ENCODE measurements at regions not wholly inside any gene's neighbourhood (a gene's known extent, or its start where the extent isn't known, plus 50 kb on each side); places are given as distances from the start of the nearest gene placed in this dataset.

DNA sequence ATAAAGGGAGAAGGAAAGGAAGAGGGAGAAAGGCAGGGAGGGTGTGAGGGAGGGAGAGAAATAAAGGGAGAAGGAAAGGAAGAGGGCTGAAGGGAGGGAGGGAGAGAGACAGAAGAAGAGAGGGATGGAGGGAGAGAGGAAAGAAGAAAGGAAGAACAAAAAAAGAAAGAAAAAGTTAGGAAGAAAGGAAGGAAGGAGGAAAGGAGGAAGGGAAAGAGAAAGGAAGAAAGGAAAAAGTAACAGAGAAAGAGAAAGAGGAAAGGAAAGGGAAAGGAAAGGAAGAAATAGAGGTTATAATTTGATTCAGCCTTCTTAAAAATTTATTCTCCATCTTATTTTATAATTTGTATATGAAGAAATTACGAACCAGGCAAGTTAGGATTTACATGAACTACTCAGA, 836.6 kb upstream of the C9orf72 start:
- H3K4me1 Mint-ChIP-seq (ENCODE audit: low read depth), result no peaks in the 10 kb centered on the region
- H3K4me3 Mint-ChIP-seq, result no peak overlapping the region
- H3K27ac Mint-ChIP-seq, result no peak overlapping the region
- no peaks in the 10 kb centered on the region for H3K36me3 Mint-ChIP-seq (ENCODE audit: low read depth)
- peaks cover 1% of the 10 kb centered on the region for H3K9me3 Mint-ChIP-seq
- DNase-seq (no peak), ATAC-seq (no peak)
- ChIA-PET POLR2A (no interaction called here), CTCF (no interaction called here)
- TF ChIP-seq, protein P1, sequence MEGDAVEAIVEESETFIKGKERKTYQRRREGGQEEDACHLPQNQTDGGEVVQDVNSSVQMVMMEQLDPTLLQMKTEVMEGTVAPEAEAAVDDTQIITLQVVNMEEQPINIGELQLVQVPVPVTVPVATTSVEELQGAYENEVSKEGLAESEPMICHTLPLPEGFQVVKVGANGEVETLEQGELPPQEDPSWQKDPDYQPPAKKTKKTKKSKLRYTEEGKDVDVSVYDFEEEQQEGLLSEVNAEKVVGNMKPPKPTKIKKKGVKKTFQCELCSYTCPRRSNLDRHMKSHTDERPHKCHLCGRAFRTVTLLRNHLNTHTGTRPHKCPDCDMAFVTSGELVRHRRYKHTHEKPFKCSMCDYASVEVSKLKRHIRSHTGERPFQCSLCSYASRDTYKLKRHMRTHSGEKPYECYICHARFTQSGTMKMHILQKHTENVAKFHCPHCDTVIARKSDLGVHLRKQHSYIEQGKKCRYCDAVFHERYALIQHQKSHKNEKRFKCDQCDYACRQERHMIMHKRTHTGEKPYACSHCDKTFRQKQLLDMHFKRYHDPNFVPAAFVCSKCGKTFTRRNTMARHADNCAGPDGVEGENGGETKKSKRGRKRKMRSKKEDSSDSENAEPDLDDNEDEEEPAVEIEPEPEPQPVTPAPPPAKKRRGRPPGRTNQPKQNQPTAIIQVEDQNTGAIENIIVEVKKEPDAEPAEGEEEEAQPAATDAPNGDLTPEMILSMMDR (IDR thresholded peaks at IDR 0.05), result no peak
- intact Hi-C loops (cut with micrococcal nuclease), result no loop called here
- H3K27me3 Mint-ChIP-seq, result no peaks in the 10 kb centered on the region

DNA sequence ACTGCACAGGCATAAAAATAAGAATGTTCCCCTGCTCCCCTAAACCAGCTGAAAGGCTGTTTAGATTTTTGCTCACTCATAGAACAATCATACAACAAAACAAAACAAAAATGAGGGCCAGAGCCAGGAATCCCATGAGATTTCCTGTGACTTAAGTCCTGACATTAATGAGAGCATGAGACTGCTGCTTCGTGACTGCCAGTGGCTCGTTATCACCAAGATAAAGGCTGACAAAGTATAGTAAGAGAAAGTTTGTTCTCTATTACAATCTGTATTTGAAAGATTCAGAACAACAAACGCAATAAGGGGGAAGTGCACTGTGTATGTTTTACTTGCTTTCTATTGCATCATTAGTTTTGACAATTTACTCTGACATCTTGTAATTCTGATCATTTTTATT, 837.1 kb upstream of the C9orf72 start:
- ChIA-PET POLR2A (no interaction called here), CTCF (no interaction called here)
- Mint-ChIP-seq H3K27ac (no peak overlapping the region), H3K36me3 (ENCODE audit: low read depth) (no peaks in the 10 kb centered on the region), H3K4me3 (no peak overlapping the region), H3K27me3 (no peaks in the 10 kb centered on the region), H3K4me1 (ENCODE audit: low read depth) (no peaks in the 10 kb centered on the region), H3K9me3 (peaks cover 1% of the 10 kb centered on the region)
- no peak for ATAC-seq
- DNase-seq, result no peak
- TF ChIP-seq, protein P1 (IDR thresholded peaks at IDR 0.05), result no peak
- intact Hi-C loops (cut with micrococcal nuclease), result no loop called here

DNA sequence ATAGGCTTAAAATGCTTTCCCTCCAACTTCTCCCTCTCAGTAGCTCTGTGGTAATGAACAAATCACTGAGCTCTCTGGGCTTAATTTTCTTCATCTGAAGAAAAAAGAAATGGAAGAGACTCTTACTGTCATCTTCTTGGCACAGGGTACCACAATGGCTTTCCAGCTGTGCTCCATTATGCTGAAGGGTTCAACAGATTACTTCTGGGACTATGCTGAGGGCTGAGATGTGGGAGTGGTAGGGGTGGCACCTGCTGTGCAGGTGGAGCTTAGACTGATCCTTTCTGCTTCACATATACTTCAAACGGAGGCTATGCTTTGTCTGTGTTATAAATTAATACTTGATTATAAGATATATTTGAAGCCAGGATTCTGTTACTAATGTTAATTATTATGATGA, 840.2 kb upstream of the C9orf72 start:
- Mint-ChIP-seq H3K4me3 (no peak overlapping the region), H3K36me3 (ENCODE audit: low read depth) (no peaks in the 10 kb centered on the region), H3K9me3 (no peaks in the 10 kb centered on the region), H3K4me1 (ENCODE audit: low read depth) (no peaks in the 10 kb centered on the region), H3K27ac (no peak overlapping the region), H3K27me3 (no peaks in the 10 kb centered on the region)
- intact Hi-C loops (cut with micrococcal nuclease), result no loop called here
- DNase-seq, result no peak
- ChIA-PET CTCF (no interaction called here), POLR2A (no interaction called here)
- TF ChIP-seq, protein P1 (IDR thresholded peaks at IDR 0.05), result no peak
- ATAC-seq, result no peak

DNA sequence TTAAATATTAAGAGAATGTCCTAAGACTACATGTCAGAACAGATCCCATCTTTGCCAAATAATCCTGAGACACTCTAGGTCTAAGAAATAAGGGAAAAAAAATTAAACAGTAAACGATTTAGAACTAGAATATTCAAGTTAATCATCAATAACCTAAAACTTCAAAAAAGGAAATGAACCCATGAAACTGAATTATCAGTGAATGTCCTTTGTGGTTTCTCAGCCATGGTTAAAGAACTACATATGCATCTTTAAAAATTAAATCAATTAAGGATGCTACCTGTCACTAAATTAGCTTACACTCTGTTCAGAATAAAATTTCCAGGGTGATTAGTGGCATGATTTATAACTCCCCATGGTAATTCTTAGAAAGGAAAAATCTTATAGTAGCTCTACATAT, 850.0 kb upstream of the C9orf72 start:
- CTCF ChIA-PET, result no interaction called here
- no peaks in the 10 kb centered on the region for H3K36me3 Mint-ChIP-seq (ENCODE audit: low read depth)
- POLR2A ChIA-PET, result no interaction called here
- ATAC-seq (no peak), DNase-seq (no peak)
- H3K9me3 Mint-ChIP-seq, result peaks cover 2% of the 10 kb centered on the region
- H3K27me3 Mint-ChIP-seq, result no peaks in the 10 kb centered on the region
- H3K4me1 Mint-ChIP-seq (ENCODE audit: low read depth), result no peaks in the 10 kb centered on the region
- no peak overlapping the region for H3K27ac Mint-ChIP-seq
- TF ChIP-seq, protein P1 (IDR thresholded peaks at IDR 0.05), result no peak
- no peak overlapping the region for H3K4me3 Mint-ChIP-seq
- intact Hi-C loops (cut with micrococcal nuclease), result no loop called here

DNA sequence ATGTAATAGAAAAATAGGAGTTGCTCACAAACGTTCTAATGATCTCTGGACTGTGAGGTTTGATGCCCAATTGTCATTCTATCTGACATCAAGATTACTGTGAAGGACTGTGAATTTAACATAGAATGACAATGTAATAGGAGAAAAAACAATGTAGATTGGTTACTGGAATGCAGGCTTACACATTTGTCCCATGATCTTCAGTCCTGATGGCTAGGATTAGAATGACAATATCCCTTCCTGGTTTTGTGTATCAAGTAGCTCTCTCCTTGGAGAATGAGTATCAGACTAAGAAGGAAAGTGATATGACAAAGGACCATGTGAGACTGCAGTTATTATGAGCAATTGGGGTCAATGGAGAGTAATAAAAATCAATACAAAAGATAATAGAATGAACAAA, 862.2 kb upstream of the C9orf72 start:
- no peak for ATAC-seq
- DNase-seq, result no peak
- H3K9me3 Mint-ChIP-seq, result peaks cover 7% of the 10 kb centered on the region
- H3K27ac Mint-ChIP-seq, result no peak overlapping the region
- TF ChIP-seq, protein P1 (IDR thresholded peaks at IDR 0.05), result no peak
- H3K4me1 Mint-ChIP-seq (ENCODE audit: low read depth), result no peaks in the 10 kb centered on the region
- no peak overlapping the region for H3K4me3 Mint-ChIP-seq
- H3K36me3 Mint-ChIP-seq (ENCODE audit: low read depth), result no peaks in the 10 kb centered on the region
- H3K27me3 Mint-ChIP-seq, result no peaks in the 10 kb centered on the region
- intact Hi-C loops (cut with micrococcal nuclease), result no loop called here
- CTCF ChIA-PET, result no interaction called here
- POLR2A ChIA-PET, result no interaction called here
